ENCODE measurements at regions not wholly inside any gene's neighbourhood (a gene's known extent, or its start where the extent isn't known, plus 50 kb on each side); places are given as distances from the start of the nearest gene placed in this dataset.

DNA sequence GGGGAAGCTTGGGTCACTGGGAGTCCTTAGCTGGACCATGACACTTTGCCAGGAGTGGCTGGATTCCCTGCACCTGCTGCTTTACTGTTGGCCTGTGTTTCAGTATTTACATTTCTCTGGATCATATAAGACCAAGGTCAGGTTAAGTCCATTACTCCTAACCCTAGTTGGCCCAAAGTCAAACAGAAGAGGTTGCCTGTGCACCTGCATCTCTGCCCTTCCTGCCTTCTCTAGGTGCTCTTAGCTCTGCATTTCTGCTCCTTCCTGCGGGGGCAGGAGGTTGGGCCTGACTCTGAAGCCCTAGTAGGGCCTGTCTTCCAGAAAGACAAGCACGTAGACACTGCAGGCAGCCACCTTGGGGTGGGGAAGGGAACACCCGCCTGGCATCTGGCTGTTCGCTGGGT is 124.3 kb downstream of the RPLP1 start:
- no peak for TF ChIP-seq POLR2AphosphoS5 (IDR thresholded peaks at IDR 0.05)
- TF ChIP-seq, protein P1, sequence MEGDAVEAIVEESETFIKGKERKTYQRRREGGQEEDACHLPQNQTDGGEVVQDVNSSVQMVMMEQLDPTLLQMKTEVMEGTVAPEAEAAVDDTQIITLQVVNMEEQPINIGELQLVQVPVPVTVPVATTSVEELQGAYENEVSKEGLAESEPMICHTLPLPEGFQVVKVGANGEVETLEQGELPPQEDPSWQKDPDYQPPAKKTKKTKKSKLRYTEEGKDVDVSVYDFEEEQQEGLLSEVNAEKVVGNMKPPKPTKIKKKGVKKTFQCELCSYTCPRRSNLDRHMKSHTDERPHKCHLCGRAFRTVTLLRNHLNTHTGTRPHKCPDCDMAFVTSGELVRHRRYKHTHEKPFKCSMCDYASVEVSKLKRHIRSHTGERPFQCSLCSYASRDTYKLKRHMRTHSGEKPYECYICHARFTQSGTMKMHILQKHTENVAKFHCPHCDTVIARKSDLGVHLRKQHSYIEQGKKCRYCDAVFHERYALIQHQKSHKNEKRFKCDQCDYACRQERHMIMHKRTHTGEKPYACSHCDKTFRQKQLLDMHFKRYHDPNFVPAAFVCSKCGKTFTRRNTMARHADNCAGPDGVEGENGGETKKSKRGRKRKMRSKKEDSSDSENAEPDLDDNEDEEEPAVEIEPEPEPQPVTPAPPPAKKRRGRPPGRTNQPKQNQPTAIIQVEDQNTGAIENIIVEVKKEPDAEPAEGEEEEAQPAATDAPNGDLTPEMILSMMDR (IDR thresholded peaks at IDR 0.05) = no peak
- no peak for TF ChIP-seq POLR2A (IDR thresholded peaks at IDR 0.05)

Data from prostate gland (tissue), 2 donors.